Gastroesophageal sphincter (tissue), 3 donors: ENCODE measurements at regions not wholly inside any gene's neighbourhood (a gene's known extent, or its start where the extent isn't known, plus 50 kb on each side); places are given as distances from the start of the nearest gene placed in this dataset.

ENCODE experiments used
- CTCF ChIP-seq, 4 experiments: fragments of 200-600 bp in 2 of 4; fragments of 450-650 bp in 2 of 4; sonication (generic) in 1 of 4; IDR thresholded peaks; one replicate each; pipeline ENCODE4 v1.5.1; 2017 to 2019; ENCODE audit warnings: antibody characterized with exemption in 4 of 4, mild to moderate bottlenecking in 2 of 4, moderate library complexity in 2 of 4
- EP300 ChIP-seq: sonication (generic); formaldehyde crosslinking; IDR thresholded peaks from one replicate; pipeline ENCODE4 v1.6.1; 2017; ENCODE audit warnings: antibody characterized with exemption, mild to moderate bottlenecking
- POLR2A ChIP-seq, 2 donors: fragments of 450-650 bp; IDR thresholded peaks; one replicate each; pipeline ENCODE4 v1.6.1; 2017; ENCODE audit warnings: antibody characterized with exemption in 2 of 2, mild to moderate bottlenecking in 2 of 2, moderate library complexity in 1 of 2
- POLR2AphosphoS5 ChIP-seq: sonication (generic); formaldehyde crosslinking; IDR thresholded peaks from one replicate; pipeline ENCODE4 v1.6.1; 2017; ENCODE audit warnings: antibody characterized with exemption

- TF ChIP-seq CTCF (IDR thresholded peaks at IDR 0.05) (no peak), POLR2A (IDR thresholded peaks at IDR 0.05) (no peak), EP300 (no peak), POLR2AphosphoS5 (no peak)
Measured at GRCh38 chr5:103860327-103860726, 297.7 kb upstream of the NUDT12 start.
